DMS114 treated with DMSO at 0.1 percent for 48 hours (cell line): ENCODE measurements at regions not wholly inside any gene's neighbourhood (a gene's known extent, or its start where the extent isn't known, plus 50 kb on each side); places are given as distances from the start of the nearest gene placed in this dataset.

Experiments used
- DNase-seq: peaks from one replicate; lab custom pipeline; 2025; ENCODE audit not compliant: unreplicated experiment; lab: John Stamatoyannopoulos, UW

DNA sequence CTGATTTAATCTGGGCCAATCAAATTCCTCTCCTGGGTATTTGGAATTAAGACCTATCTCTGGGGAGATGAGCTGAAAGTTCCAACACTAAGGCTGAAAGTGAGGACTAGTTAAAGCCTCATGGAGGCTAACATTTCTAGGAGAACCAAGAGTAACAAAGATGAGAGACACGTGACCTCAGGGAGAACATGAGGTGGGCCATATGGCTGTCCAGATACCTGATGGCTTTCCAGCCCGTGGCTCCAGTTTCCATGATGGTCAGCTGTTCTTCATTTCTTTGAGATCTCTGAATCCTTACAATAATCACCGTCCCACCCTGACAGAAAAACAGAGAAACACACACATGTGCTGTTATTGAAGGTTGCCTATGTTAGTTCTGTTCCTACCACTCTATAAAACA lies 66.1 kb downstream of the LEPR start:
- DNase-seq, result no peak

DNA sequence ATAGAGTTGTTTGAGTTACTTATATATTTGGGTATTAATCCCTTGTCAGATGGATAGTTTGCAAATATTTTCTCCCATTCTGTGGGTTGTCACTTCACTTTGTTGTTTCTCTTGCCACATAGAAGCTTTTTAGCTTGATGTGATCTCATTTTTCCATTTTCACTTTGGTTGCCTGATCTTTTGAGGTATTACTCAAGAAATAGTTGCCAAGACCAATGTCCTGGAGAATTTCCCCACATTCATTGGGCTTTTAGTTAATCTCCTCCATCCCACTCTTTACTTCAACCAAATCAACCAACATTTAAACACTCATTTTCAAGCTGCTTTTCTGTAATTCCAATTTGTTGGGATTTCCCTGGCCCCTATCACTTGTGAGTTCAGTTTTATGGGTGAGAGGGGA lies 69.0 kb downstream of the LEPR start:
- no peak for DNase-seq

DNA sequence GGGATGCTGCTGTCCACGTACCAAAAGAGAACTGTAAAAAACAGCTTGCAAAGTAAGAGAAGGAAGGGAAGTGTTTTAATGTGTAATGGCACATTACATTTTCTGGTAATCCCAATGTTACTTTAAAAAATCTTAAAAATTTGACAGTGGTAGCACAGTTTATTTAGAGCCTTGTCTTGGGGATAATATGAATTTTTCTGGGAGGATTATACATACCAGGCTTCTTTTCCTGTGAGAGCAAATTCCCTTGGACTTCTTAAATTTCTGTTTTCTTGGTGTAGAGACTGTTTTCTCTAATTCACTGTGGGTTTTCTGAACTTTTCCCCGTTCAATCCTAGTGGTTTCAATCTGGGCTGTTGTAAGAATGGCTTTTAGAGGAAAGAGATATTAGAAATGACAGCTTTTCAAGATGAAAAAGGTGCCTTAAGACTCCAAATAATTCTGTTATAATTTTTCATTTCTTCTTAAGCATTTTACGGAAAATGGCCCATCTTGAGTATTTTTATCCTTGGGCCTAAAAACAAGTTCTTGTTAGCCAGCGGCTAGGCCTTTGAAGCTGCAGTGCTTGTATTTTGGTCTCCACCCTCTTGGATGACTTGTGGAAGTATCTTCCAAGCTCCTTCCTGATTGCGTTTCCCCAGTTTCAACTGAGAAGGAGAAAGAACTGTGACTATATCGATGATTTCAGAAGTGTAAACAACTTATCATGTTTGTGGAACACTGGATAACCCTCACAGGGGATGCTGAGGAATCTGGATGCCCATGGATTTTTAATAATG lies 70.0 kb downstream of the LEPR start:
- no peak for DNase-seq

- DNase-seq, result no peak
Measured at GRCh38 chr1:65491472-65491871, 71.0 kb downstream of the LEPR start.

DNA sequence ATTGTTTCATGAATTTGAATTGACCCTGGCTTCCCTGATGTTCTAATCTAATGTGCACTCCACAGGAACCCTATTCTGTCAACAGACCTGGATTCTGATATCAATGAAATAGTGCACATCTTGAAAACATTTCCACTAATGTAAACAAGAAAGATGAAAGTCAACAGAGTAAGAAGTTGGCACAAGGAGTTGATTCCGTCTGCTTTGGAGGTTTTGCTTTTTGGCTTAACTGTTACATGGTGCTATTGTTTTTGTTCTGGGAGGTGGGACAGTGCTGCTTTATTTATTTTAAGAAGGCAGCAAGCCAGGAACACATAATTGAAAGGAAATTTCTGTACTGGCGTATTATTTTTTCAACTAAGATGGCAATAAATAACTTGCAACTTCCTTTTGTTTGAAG lies 73.3 kb downstream of the LEPR start:
- DNase-seq, result no peak

GRCh38 chr1:65494671-65495070 lies 74.2 kb downstream of the LEPR start:
- no peak for DNase-seq

- DNase-seq, result no peak
Measured at GRCh38 chr1:65495137-65495536, 74.7 kb downstream of the LEPR start.

GRCh38 chr1:65497256-65497830 lies 76.9 kb downstream of the LEPR start:
- DNase-seq, result no peak

DNA sequence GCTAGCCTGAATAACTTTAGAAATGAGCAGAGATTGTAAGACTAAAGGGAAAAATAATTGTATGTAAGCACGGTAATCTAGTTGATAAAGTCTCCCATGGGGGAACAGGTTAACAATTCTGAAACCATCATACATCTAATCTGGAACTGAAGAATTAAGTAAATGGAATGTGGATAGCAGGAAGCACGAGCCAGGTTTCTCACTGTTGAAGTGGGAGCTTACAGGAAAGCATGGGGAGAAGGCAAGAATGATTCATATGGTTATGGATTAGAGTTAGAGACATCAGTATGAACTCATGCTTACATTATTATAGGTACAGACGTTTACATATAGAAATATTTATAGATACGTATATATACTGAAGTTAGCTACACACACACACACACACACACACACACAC lies 83.0 kb downstream of the LEPR start:
- no peak for DNase-seq

DNA sequence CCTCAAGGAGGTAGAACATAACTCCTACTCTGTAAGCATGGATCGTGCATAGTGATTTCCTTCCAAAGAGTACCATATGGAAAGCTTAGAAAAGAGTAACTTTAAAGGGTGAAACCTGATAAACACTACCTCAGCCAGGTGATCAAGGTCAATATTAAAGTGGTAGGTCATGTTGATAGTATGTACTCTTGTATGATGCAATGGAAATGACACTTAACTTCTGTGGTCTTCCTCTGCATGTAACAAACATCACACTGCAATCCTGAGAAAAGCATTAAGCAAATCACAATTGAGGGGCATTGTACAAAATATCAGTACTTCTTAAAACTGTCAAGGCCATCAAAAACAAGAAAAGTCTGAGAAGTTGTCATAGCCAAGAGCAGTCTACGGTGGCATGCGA lies 83.8 kb downstream of the LEPR start:
- DNase-seq, result no peak

GRCh38 chr1:65505547-65506300 lies 85.3 kb downstream of the LEPR start:
- no peak for DNase-seq

GRCh38 chr1:65508051-65508450 lies 87.6 kb downstream of the LEPR start:
- DNase-seq, result no peak

- no peak for DNase-seq
Measured at GRCh38 chr1:65509912-65510680, 89.6 kb downstream of the LEPR start.

DNA sequence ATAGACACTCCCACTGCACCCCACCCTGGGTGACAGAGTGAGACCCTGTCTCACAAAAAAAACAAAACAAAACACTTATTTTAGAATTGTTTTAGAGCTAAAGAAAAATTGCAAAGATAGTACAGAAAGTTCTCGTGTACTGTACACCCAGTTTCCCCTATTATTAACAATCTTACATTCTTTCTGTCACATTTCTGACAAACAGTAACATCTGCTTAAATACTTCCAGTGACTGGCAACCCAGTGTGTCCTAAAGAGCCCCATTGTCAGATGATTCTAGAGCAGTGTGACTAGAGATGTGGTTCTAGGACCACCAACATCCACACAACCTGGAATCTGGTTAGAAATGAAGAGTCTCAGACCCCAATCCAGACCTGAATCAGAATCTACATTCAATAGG lies 90.5 kb downstream of the LEPR start:
- DNase-seq, result no peak

GRCh38 chr1:65512383-65512782 lies 91.9 kb downstream of the LEPR start:
- DNase-seq, result no peak

DNA sequence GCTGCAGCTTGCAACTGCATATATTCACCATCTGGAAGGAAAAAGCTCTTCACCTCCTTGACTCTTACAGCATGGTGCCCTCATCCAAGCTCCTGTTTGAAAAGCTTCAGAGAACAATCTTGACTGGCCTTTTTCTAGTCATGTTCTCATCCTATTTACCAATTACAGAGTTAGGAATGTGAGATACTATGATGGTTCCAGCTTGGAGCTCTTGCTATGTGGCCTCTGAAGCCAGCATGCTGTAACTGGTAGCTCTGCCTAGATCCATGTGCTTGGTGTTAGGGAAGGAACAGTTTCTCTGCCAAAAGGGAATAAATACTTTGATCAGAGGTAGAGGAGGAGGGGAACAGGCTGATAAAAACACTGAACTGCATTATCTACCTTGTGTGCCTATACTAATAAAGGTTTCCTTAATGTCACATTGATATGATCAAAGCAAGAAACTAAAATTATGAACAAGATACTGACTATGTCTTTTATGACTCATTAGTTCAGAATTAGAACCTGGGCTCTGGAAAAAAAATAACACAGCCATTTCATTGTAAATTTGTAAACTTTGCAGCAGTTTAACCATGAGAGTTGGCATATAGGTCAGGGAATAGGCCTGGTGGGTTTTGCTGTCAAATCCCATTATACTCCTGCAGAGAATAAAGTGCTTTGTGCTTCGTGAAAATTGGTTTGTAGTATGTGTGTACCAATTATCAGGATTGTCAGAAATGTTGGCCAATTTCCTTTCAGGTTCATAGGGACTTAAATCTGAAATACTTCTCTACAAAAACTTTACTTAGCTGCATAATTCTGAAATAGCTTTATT lies 92.7 kb downstream of the LEPR start:
- no peak for DNase-seq

GRCh38 chr1:65514041-65514440 lies 93.6 kb downstream of the LEPR start:
- no peak for DNase-seq

DNA sequence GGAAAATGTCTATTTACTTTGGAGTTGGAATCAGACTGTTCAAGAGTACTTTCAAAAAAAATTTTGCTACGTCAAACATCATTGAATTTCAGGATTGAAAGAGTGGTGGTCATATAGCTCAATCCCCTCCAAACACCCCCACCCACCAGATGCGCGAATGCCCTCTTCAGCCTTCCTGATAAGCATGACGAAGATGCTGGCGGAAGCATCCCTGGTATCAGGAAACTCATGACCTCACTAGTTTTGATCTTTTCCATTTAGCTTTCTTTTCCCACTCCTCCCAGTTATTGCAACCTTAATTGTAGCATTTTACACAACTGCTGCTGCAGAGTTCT lies 104.4 kb downstream of the LEPR start:
- no peak for DNase-seq

GRCh38 chr1:65525266-65526048 lies 105.0 kb downstream of the LEPR start:
- no peak for DNase-seq

- DNase-seq, result no peak
Measured at GRCh38 chr1:65526049-65526556, 105.6 kb downstream of the LEPR start.
